ENCODE measurements at regions not wholly inside any gene's neighbourhood (a gene's known extent, or its start where the extent isn't known, plus 50 kb on each side); places are given as distances from the start of the nearest gene placed in this dataset.

- POLR2A ChIA-PET, result no interaction called here
- CTCF ChIA-PET, result no interaction called here
- H3K27ac ChIP-seq (ENCODE audit: low read depth, low read length), result no peak overlapping the region
- TF ChIP-seq CTCF (IDR thresholded peaks at IDR 0.05; ENCODE audit: low read depth, low read length), result no peak
- H3K4me3 ChIP-seq (ENCODE audit: low read depth, low read length), result no peak overlapping the region
- DNase-seq (ENCODE audit: low read depth, low spot score), result no peak
- H3K9me3 ChIP-seq (ENCODE audit: control insufficient read depth, insufficient read depth, low read length), result peaks cover 41% of the 10 kb centered on the region
- H3K27me3 ChIP-seq (ENCODE audit: control insufficient read depth, insufficient read depth, low read length), result no peaks in the 10 kb centered on the region
Measured at GRCh38 chr16:5526826-5527225, 429.2 kb upstream of the EEF2KMT start.

- H3K27ac ChIP-seq (ENCODE audit: low read depth, low read length), result no peak overlapping the region
- no peak for TF ChIP-seq CTCF (IDR thresholded peaks at IDR 0.05; ENCODE audit: low read depth, low read length)
- H3K27me3 ChIP-seq (ENCODE audit: control insufficient read depth, insufficient read depth, low read length), result no peaks in the 10 kb centered on the region
- H3K4me3 ChIP-seq (ENCODE audit: low read depth, low read length), result no peak overlapping the region
- DNase-seq (ENCODE audit: low read depth, low spot score), result no peak
- ChIA-PET CTCF (no interaction called here), POLR2A (no interaction called here)
- H3K9me3 ChIP-seq (ENCODE audit: control insufficient read depth, insufficient read depth, low read length), result peaks cover 35% of the 10 kb centered on the region
Measured at GRCh38 chr16:5523829-5524228, 426.2 kb upstream of the EEF2KMT start.

- TF ChIP-seq CTCF (IDR thresholded peaks at IDR 0.05; ENCODE audit: low read depth, low read length), result no peak
- no peaks in the 10 kb centered on the region for H3K27me3 ChIP-seq (ENCODE audit: control insufficient read depth, insufficient read depth, low read length)
- ChIA-PET CTCF (no interaction called here), POLR2A (no interaction called here)
- no peak overlapping the region for H3K4me3 ChIP-seq (ENCODE audit: low read depth, low read length)
- H3K27ac ChIP-seq (ENCODE audit: low read depth, low read length), result no peak overlapping the region
- H3K9me3 ChIP-seq (ENCODE audit: control insufficient read depth, insufficient read depth, low read length), result peaks cover 23% of the 10 kb centered on the region; the same call in 1 of the 2 replicates
- DNase-seq (ENCODE audit: low read depth, low spot score), result no peak
Measured at GRCh38 chr16:5516115-5516514, 418.5 kb upstream of the EEF2KMT start.

GRCh38 chr16:5512014-5512413, 414.4 kb upstream of the EEF2KMT start:
- H3K4me3 ChIP-seq (ENCODE audit: low read depth, low read length), result no peak overlapping the region
- DNase-seq (ENCODE audit: low read depth, low spot score), result no peak
- no peak overlapping the region for H3K27ac ChIP-seq (ENCODE audit: low read depth, low read length)
- POLR2A ChIA-PET, result no interaction called here
- peaks cover 51% of the 10 kb centered on the region for H3K9me3 ChIP-seq (ENCODE audit: control insufficient read depth, insufficient read depth, low read length)
- no peaks in the 10 kb centered on the region for H3K27me3 ChIP-seq (ENCODE audit: control insufficient read depth, insufficient read depth, low read length)
- CTCF ChIA-PET, result no interaction called here
- TF ChIP-seq CTCF (IDR thresholded peaks at IDR 0.05; ENCODE audit: low read depth, low read length), result no peak

GRCh38 chr16:5510819-5511370, 413.3 kb upstream of the EEF2KMT start:
- H3K9me3 ChIP-seq (ENCODE audit: control insufficient read depth, insufficient read depth, low read length), result peaks cover 61% of the 10 kb centered on the region
- H3K4me3 ChIP-seq (ENCODE audit: low read depth, low read length), result no peak overlapping the region
- no peak for DNase-seq (ENCODE audit: low read depth, low spot score)
- no peak for TF ChIP-seq CTCF (IDR thresholded peaks at IDR 0.05; ENCODE audit: low read depth, low read length)
- no peaks in the 10 kb centered on the region for H3K27me3 ChIP-seq (ENCODE audit: control insufficient read depth, insufficient read depth, low read length)
- H3K27ac ChIP-seq (ENCODE audit: low read depth, low read length), result no peak overlapping the region
- CTCF ChIA-PET, result no interaction called here
- POLR2A ChIA-PET, result no interaction called here
